DLD1 (cell line): ENCODE measurements at regions not wholly inside any gene's neighbourhood (a gene's known extent, or its start where the extent isn't known, plus 50 kb on each side); places are given as distances from the start of the nearest gene placed in this dataset.

Source experiments
- in situ Hi-C: cut with HindIII; loops from 2 replicates; pipeline ENCODE4 v1.10.0; 2017; ENCODE audit warnings: low sequenced_read_pairs

DNA sequence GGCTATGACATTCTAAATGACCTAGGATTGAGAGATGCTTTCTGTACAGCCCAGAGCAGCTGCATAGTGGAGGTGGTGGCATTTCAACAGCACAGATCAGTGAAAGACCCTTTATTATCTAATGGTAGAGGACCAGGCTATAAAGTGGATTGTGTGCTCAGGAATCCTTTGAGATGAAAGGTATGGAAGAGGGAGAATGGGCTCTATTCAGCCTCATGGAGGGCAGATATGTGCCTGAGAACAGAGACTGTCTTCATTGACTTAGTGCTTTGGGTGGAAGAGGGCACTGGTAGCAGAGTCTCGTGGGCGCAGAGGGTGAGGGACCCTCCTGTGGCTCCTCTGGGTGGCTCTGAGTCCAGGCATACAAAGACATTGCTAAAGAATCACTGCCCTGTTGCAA, 130.0 kb upstream of the SLC24A5 start:
- in situ Hi-C loops = no loop called here

DNA sequence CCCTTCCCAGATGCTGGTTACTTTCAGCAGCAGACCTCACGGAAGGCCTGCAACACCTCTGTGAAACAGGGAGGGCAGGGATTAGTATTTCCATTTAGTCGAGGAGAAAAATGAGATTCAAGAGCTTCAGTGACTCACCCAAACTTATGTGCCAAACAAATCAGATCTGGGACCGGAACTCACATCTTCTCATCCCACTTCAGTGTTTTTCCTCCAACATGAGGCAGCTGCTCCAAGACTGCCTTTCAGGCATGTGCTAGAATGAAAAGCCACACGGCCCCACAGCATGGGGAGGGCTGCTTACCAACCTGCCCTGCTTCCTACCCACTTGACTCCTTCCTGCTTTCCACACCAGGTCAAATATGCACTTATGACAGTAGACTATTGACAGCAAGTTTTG, 129.4 kb upstream of the SLC24A5 start:
- in situ Hi-C loops = no loop called here

DNA sequence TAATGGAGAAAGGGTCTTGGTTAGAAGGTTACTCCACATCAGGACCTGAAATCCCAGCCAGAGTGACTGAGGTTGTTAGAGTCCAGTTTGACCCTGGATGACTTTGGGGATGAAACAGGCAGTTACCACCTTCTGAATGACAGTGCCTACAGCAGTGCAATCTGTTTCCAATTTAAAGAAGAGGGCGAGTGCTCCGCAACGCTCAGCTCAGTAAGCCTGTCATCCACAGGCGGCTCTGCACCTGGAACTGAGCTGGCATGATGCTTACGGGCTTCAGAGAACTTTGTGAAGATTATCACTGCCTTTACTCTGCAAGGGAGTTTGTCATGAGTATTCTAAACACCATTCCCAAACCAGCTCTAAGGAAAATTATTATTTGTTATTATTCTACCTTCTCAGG, 127.7 kb upstream of the SLC24A5 start:
- in situ Hi-C loops = no loop called here

DNA sequence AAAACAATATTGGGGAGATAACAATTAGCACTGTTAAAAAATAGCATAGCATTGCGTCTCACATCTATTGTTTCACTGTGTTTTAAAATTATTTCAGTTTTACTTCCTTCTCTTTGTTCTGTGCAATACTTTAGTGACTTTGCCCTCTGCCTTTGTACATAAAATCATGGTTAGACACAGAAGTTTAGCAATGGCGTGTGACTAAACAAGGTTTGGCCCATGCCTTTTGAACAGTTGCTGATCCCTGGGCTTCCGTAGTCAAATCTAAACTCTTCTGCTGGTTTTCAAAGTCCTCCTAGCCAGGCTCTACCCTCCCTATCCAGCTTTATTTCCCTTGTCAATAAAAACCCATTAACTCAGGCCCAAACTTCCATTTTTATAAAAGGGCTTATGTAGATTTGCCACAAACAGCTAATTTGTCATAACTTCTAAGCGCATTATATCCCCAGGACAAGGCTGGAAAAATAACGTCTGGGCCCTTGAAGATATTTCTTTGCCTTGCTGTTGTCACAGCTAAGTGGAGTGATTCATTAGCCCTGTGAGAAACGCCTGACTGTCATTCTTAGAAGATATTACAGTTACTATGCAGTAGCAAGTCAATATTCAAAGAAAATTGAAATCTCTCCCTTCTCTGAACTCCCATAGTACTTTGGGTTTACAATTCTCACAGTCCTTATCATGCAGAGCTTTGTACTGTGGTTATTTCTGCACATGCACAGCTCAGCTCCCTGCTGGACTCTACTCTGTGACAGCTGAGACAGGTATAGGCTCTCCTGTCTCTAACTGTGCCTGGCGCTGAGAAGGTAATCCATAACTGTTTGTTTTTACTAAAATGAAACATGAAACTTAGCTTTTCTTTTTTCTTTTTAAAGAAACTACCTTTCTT, 123.4 kb upstream of the SLC24A5 start:
- in situ Hi-C loops = no loop called here

DNA sequence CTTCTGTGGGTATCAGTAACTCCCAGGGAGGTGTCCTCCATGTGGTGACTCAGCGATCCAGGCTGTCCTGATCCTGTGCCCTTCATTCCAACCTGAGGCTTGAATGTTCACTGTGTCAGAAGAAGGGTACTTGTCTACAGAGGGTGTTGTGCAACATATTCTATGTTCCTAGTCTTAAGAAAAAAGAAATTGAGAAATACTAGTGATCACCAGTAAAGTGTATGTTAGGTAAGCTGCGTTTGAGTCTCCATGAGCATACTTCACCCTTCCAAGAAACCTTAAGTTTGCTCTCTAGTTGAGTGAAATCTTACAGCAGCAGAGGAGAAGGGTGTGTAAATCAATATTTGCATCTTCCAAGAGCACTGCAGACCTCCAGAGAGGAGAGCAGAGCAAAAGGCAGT, 122.2 kb upstream of the SLC24A5 start:
- in situ Hi-C loops = no loop called here

DNA sequence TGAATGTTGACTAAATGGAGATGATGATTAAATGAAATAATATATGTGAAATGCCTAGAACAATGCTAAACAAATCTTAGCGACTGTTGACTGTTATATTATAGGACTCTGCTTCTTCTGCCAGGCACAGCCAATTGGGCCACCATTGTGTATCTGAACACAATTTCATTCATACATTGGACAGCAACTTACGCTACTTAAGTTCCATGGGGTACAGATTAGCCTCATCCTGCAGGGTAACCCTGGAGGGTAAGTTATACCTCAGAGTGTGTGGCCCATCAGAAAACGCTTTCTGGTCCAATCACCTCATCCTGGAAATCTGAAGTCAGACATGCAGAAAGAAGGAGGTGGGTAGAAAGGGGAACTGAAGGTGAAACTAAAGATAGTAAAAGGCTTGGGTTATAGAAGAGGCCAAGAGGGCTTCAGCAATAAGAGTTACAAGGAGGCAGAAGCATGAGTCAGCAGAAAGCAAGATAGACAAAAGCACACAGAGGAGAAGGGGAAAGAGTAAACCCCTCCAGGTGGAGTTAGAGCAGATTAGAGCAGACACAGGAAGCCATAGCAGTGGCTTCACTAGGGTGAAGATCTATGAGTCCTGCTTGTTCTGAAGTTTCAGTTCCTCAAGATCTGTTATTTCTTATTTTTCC, 119.3 kb upstream of the SLC24A5 start:
- in situ Hi-C loops = no loop called here

DNA sequence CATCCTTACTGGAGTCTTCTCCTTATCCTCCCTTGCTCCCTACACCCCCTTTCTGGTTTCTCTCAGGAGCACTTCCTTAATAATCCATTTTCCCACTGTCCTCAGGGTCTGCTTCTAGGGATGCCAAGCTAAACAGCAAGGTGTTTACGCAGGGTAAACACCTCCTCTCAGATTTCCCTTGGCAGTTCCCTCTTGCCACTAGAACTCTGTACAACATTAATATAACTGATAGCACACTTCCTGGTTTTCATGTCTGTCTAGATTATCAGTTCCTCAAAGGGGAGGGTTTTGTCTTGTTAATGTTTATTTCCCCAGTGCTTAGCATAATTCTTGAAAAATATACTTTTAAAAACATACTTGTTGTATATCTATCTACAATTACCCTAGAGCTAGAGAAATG, 118.0 kb upstream of the SLC24A5 start:
- in situ Hi-C loops = no loop called here

DNA sequence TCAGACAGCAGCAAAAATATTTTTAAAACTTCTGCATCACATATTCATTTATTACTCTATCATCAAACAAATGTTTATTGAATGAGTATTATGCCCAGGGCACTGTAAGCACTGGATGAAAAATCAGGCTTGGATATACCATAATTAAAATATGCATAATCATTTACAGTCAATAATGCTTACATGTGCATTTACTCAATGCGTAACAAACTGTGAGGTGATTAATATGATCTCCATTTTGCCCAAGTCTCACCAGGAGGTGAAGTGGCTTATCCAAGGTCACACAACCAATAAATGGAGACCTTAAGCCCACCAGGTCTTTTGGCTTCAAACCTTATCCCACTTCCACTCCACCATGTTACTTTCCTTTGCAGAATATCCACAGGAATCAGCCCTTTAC, 117.3 kb upstream of the SLC24A5 start:
- in situ Hi-C loops = no loop called here

DNA sequence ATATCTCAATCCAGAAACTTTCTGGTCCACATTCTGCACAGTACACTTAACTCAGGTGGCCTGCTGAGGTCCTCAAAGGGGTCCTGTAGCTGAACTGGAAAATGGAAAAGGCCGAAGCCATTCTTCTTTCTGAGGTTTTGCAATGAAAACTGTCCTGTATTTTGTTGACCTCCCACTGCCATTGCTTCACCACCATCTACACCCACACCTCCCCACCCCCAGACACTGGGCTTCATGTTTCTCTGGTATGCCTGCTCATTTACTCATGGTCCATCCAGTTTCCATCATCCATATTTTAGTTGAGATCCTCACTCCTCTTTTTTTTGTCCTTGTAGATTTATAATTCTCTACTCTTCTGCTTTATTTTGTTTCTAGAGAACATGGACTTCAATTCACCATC, 115.7 kb upstream of the SLC24A5 start:
- in situ Hi-C loops = no loop called here

DNA sequence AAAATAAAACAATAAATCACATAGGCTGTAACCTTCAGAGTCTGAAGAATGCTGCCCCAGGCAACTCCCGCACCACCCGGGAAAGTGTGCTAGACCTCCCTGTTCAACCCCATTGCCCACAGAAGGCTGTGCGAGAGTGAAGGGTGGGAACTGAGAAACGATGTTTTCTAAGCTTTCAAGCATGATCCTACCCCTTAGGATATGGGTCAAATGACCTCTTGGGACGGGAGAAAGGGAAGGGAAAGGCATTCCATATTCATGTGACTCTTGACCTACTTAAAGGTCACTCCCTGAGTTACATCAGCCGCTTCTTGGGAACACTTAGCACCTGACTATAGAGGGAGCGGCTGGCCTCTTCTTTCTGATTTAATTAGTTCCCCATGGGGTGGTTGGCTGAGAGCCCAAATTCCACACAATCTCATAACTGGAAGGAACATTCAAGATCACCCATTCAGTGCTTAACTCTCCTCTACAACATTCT, 114.7 kb upstream of the SLC24A5 start:
- in situ Hi-C loops = no loop called here

DNA sequence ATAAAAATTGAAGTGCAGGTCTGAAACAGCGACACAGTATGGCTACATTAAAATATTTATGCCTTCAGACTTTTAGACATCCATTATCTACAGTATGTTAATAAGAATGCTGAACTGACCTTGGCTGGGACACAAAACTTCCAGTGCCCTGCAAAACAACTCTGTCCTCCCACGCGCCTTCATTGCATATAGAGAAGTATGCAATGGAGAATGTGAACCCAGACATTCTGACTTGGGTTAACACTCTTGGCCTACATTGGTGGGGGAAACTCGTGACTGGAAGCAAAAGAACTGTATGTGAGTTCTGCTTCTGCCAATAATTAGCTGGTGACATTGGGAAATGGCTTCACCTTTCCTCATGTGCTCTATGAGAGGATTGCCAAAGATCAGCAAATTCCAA, 110.5 kb upstream of the SLC24A5 start:
- in situ Hi-C loops = no loop called here

DNA sequence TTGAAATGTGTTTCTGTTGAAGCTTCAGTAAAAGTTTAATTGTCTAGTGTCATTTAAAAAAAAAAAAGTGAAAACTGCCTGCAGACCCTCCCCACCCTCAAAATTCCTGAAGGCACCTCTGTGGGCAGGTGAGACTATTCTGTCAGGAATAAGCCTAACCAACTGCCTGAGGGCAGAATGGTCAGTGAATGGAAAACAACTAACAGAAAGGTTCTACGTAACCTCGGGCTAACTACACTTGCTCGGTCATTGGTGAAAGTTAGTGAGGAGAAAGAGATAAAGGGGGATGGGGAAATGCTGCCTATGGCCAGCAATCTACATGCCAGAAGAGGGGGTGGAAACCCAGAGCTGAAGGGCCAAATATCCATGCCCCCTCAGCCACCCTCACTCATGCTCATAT, 108.6 kb upstream of the SLC24A5 start:
- in situ Hi-C loops = no loop called here

DNA sequence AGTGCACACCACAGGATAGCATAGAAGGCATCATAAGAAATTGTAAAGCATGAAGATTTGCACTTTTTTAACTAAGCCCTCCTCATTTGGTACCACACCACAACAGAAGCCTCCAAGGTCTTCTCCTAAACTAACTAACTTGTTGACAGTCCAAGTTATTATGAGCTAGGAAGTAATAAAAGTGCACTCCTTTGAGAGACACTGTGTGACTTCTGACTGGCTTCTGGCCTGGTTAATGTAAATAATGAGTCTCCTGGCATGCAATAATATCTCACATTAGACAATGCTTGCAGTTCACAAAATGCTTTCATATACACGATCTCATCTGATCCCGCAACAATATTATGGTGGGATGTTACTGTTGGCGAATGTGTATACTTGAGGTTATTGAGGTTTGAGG, 103.9 kb upstream of the SLC24A5 start:
- in situ Hi-C loops = no loop called here

DNA sequence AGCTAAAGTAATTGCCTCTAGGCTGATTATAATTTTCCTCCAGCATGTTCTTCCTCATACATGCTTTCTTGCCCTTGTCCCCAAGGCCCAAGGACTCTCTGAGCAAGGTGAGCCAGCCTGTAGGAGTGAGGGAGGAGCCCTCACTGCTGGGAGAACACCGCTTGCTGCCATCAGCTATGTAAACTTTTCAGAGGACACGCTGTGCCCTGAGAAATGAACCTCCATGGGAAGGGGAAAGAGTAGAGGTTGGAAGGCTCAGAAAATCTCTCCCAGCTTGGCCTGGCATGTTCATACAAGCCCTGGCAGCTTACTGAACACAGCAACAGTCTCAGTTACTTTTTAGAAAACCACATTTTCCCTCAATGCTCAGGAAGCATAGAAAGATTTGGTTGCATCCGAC, 103.0 kb upstream of the SLC24A5 start:
- in situ Hi-C loops = no loop called here

DNA sequence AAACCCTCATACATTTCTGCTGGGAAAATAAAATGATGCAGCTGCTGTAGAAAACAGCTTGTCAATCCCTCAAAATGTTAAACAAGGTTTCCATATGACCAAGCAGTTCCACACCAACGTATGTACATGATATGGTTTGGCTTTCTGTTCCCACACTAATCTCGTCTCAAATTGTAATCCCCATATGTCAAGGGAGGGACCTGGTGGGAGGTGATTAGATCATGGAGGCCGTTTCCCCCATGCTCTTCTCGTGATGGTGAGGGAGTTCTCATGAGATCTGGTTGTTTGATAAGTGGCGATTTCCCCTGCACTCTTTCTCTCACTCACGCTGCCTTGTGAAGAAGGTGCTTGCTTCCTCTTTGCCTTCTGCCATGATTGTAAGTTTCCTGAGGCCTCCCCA, 100.6 kb upstream of the SLC24A5 start:
- in situ Hi-C loops = no loop called here

DNA sequence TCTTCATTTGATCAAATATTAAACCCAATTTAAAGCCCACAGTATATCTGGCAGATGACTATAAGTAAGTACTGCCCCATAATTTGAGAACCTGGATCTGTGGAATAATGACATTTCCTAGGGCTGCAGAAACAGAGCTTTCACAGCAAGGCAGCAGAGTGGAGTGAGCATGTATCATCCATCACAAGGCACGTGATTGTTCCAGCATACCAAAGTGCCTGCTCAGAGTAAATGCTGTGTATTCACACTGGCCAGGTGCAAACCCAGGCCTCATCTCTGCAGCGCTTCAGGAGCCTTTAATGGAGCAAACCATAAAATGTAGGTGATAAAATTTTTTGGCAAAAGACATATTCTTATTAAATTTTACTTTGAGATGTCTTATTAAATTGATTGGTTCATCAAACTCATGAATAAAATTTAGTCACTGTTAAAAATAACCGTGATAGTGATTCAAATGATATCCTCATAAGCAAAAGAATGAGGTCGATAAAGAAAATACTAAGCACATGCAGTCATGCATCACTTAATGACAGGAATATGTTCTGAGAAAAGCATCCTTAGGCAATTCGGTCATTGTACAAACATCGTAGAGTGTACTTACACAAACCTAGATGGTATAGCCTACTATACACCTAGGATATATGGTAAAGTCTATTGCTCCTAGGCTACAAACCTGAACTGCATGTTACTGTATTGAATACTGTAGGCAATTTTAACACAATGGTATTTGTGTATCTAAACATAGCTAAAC, 99.3 kb upstream of the SLC24A5 start:
- in situ Hi-C loops = no loop called here

DNA sequence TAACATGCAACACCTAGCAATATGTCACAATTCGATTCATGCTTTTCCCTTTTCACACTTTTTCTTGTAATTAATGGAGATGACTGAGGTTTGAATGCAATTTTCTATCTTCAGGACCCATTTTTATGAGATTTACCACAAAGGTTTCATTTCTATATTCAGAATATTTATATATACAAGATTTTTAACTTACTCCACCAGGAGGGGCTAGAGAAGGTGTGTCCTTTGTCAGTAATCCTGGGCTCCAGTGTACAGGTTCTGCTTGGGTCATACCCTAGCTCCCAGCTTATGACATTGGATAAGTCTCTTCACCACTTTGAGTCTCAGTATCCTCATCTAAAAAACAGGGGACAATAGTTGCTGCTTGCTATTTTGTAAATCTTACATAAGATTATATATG, 95.7 kb upstream of the SLC24A5 start:
- in situ Hi-C loops = no loop called here

DNA sequence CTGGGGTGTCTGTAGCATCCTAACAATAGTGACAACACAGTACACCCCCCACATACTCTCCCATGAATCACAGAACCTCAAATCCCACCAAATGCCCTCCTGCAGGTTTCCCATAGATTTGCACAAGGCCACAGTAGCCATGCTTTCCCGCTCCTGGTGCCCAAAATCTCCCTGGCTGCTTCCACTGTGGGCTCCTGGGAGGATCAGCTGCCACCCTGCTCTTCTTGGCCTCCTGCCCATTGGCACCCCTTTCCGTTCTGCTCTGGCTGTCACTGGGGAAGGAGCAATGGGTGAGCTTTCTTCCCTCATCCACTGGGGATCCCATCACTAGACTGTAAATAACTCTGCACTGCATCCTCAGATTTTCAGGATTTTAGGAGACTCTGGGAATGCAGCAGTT, 92.1 kb upstream of the SLC24A5 start:
- in situ Hi-C loops = no loop called here

DNA sequence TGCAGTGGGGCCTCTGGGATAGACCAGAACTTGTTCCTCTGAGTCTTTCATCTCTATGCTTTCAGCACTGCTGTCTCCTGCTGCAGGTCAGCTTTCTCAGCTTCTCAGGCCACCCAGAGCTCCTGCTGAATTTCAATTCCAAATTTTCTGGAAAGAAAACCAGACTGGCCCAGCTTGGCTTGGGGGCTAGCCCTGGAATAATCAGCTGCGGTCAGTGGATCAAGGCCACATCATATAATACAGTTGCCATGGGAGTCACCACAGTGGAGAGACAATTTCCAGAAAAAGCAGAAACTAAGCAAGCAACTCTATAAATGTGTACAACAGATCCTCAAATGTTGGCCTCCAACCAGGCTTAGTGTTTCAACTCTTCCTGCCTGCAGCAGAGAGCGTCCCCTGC, 91.1 kb upstream of the SLC24A5 start:
- in situ Hi-C loops = no loop called here

DNA sequence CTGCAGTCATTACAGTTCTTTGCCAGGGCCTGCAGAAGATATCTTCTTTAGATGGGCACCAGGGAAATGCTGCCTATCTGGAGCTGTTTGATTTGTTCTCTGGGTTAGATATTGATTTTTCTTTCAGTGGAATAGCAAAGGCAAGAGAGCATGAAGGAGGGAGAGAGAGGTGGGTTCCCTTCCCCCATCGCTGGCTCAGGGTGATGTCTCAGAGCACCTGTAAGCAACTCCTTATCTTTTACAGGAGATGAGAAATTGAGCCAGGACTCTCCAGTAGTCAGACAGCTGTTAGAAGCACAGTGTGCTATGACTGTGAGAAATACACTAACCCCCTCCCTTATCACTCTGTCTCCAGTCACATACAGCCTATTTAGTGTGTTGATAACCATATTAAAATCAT, 89.3 kb upstream of the SLC24A5 start:
- in situ Hi-C loops = no loop called here

DNA sequence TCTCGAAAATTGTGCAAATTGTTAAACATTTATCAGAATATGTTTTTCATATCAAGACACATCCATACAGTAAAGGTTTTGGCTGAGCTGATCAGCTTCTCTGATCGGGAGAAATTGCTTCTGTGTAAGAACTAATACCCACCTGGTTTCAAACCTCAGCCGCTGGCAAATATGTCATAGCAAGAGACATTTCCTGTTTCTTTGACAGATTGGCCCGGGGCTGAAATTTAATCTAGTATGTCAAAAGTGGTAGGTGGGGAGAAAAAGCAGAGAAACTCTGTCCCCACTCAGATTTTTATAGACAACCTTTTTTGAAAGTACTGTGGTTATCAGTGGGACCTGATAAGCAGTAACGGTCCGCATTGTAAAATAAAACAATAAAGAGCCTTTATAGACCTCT, 88.8 kb upstream of the SLC24A5 start:
- in situ Hi-C loops = no loop called here

DNA sequence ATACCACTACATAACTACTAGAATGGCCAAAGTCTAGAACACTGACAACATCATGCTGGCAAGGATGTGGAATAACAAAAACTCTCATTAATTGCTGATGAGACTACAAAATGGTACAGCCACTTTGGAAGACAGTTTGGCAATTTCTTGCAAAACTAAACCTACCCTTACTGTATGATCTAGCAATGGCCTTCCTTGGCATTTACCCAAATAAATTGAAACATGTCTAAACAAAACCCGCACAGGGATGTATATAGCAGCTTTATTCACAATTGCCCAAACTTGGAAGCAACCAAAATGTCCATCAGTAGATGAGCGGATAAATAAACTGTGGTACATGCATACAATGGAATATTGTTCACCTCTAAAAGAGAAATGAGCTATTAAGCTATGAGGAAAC, 87.9 kb upstream of the SLC24A5 start:
- in situ Hi-C loops = no loop called here
